HG02943 (cell line): ENCODE measurements at regions not wholly inside any gene's neighbourhood (a gene's known extent, or its start where the extent isn't known, plus 50 kb on each side); places are given as distances from the start of the nearest gene placed in this dataset.
"Not testable (repeated sequence)": the region's sequence is repeated elsewhere in the genome, so short reads cannot be mapped to it uniquely, and the experiment has no call there.

Experiments used
- ATAC-seq: cut with Tn5 transposase; IDR thresholded peaks from one replicate; pipeline ENCODE4 v1.9.1; 2021; ENCODE audit warnings: mild to moderate bottlenecking, low read depth, moderate library complexity; ENCODE audit not compliant: unreplicated experiment

DNA sequence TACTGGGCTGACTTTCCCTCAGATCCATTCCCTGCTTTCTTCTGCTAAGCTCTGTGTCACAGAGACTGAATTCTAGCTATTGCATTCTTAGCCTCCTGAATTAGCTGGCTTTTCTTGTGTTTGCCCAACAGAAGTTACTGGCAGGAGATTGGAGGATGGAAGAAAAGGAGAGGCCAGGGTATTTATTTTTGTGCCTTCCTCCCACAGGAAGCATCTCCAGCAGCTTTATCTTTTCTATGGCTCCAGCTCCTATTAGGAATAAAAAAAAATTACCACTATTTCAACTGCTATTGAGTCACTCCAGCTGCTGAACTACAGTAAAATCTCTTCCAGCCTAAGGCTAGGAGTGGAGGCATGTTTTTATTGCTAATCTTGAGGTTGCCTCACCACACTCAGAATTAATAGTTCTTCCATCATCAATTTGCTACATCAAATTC lies 492.4 kb downstream of the RFPL4B start:
- ATAC-seq: no peak

DNA sequence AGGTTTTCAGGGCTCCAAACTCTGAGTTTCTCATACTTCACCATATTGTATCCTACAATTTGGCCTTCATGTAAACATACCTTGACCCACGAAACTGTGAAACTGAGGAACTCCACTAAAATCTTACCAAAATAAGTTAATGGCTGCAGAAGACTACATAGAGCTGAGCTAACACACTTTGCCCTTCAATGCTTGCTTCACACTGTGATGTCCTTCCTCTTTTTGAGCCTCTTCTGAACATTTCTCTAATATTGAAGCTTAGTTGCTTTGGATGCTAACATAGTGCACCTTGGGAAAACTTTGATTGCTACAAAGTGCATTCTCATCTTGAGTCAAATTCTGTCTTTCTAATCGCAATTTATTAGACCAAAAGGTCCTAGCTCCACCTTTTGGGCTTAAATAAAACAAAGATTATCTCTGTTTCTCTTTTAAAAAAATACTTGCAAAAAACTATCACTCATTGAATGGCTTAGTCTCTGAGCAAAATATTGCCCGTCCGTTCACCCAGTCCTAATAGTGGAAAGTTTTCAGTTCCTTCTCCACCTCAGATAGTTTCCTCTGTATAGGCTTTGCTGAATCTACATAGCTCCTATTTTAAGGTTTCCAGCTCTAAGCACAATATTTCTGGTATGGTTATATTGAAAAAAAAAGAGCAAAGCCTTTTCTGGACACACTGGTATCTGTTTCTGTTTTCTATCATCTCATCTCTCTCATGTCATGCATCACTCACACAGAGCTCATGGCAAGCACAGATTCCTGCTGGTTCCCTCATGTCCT lies 494.6 kb downstream of the RFPL4B start:
- no peak for ATAC-seq

DNA sequence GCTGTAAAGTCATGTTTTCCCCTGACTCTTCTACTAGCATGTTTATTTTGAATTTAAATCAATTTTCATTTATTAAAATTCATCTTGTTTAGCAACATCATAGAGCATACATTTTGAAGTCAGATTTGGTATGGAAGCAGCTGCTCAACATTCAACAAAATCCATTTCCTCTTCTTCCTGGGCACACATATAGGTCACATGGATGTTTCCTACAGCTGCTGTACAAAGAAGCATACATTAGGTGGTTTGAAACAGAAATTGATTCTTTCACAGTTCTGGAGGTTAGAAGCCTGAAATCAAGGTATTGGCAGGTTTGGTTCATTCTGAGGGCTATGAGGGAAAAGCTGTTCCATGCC lies 495.2 kb downstream of the RFPL4B start:
- no peak for ATAC-seq

DNA sequence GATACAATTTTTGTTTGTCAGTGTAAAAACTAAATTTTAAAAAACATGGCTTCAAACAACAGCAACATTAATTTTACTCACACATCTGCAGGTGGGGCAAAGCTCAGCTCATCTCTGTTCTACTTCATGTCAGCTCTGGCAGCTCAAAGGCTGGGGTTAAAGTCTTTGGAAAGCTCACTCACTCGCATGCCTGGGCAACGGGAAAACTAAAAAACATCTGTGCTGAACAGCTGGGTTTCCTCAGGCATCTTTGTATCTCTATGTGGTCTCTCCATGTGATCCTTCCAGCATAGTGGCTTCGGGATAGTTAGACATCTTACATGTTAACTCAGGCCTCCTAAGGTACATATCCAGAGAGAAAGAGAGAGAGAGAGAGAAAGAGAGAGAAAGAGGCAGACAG lies 499.6 kb downstream of the RFPL4B start:
- no peak for ATAC-seq

DNA sequence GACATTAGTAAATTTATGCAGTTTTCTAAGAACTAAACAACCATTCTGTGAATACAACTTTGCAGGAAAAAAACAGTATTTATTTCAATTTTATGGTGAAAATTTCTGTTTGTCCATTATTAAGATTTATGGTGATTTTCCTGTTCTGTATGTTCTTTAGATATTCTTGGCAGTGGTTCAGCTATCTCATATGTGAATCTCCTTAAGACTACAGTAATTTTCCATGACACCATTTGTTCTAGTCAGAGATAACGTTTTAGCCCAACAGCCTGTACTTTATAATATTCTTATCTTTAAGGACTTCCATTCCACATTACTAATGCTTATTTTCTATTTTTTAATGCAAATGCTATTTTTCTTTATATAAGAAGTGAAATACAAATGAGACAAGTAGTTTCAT lies 504.0 kb downstream of the RFPL4B start:
- no peak for ATAC-seq

DNA sequence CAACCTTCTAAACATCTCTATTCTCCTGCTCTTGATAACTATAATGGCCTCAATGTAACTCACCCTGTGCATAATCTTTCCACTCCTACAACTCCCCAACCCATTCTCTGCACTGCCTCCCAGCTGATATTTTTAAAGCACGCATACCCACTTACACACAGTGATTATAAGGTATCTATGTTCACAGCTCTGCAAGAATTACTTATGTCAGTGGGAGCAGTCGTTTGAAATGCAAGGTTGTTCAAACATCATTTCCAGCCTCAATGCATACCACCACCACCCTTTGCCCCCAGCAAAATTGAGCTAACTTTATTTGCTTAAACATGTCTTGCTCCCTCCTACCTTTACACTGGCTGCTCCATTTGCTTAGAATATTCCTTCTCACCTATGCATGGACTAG lies 506.0 kb downstream of the RFPL4B start:
- no peak for ATAC-seq

DNA sequence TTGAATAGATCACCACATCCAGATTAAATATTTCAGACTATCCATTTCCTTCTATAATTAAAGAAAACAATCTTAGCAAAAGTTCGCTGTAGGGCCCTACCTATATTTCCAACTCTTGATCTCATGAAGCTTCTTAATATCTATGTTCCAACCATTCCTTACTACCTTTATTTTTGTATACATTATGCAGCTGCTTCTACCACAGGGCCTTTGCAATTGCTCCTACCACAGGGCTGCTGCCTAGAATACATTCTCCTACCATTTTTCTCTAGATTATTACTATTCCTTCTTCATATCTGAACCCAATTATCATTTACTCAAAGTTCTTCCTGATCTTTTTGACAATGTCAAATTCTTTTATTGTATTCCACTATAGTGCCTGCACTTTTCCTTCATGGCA lies 516.6 kb downstream of the RFPL4B start:
- ATAC-seq: no peak

DNA sequence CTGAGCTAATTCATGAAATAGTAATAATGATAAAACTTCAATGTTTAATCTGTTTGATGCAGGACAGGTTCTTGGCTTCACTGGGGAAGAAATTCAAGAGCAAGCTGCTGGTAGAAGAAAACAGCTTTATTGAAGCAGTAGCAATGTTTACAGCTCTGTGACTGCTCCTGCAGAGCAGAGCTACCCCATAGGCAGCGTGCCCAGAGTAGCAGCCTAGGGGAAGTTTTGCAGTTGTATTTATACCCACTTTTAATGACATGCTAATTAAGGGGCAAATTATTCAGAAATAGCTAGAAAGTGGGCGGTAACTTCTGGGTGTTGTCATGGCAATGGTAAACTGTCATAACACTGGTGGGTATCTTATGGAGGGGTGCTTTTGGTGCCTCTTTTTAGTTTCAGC lies 518.0 kb downstream of the RFPL4B start:
- ATAC-seq: no peak

DNA sequence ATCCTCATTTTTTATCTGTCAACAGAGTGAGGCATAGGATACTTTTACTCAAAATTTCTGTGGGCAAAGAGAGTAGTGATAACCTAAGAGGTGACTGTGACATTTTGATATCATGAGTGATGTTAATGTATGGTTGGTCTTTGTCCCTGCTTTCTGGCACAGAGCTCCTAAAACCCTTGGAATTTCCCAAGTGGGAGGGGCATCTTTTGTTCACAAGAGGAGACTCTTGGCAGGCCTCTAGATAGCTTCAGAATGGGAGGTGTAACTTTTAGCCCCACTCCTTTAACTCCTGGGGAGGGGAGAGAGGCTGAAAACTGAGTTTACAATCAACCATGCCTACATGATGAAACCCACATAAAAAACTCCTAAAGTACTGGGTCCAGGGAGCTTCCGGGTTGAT lies 527.8 kb downstream of the RFPL4B start:
- ATAC-seq: no peak

DNA sequence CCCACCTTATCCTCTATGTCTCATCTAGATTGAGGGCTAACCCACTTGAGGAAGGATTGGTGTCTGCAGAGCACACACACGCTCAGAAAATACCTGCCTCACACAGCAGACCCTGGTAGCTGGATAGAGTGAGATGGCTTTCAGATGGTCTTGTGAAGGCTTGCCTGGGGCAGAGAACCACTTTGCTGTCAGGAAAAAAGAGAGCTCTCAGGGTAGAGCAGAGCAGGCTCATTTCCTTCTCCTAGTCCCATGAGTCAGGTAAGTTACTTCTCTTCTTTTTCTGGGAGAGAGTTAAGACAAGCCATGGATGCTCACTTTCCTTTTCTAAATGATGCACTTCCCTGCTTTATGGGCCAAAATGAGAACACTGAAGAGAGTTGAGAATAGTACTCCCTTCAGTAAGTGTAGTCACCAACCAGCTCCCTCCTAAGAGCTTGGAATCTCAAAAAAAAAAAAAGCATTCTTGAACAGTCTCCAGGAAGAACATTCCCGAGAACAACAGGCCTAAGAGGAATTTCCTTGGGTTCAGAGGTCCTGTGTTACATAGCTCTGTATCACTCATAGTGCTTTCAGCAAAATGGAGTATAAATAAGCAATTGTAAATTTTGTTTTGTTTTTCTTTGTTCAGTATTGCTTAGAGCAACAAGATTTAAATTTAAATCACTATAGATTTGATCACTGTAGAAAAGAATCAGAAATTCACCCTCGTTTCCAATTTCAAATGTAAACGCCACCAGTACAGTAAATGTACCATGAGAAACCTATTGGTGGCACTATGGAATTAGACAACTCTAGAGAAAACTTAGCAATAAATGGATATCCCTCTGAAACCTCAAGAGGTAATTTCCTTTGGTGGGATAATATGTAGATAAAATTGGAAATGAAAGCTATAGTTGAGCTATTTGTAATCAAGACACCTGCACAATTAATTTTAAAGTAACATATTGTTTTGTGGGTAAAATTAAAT lies 530.3 kb downstream of the RFPL4B start:
- no peak for ATAC-seq

DNA sequence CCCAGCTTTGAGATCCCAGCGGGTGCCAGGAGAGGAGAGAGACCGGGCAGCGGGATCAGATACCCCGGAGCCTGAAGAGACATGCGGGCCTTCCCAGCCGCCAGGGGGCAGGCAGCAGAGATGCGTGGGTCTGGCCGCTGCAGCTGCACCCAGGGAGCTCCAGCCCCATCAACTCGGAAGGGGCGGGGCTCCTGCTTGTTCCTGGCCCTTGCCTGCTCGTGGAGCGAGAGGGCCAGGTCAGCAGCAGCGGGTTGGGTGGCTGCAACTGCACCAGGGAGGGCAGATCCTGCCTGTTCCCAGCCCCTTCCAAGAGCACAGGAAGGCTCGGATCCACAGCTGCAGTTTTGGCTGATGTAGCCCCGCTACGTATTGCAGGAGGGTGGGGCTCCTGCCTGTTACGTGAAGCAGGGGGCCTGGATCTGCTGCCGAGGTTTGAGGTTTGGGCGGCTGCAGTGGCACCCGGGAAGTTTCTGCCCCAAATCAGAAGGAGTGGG lies 532.8 kb downstream of the RFPL4B start:
- no peak for ATAC-seq

DNA sequence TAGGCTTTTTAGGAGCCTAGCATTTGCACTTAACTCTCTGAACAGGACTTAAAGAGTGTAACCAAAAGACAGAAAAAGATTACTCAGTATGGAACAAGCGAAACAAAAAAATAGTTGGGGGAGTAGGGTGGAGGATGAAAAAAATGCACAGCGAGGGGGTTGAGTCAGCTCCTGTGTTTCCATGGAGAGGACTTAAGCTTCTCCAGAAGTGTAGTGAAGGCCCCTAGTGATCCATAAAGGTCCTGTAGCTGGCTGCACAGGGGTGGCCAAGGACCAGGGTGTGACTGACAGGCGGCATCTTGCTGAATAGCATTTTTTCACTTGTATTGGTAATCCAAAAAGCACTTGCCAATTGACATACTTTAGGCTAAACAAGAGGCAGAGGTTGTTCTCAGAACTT lies 533.9 kb downstream of the RFPL4B start:
- ATAC-seq: no peak

DNA sequence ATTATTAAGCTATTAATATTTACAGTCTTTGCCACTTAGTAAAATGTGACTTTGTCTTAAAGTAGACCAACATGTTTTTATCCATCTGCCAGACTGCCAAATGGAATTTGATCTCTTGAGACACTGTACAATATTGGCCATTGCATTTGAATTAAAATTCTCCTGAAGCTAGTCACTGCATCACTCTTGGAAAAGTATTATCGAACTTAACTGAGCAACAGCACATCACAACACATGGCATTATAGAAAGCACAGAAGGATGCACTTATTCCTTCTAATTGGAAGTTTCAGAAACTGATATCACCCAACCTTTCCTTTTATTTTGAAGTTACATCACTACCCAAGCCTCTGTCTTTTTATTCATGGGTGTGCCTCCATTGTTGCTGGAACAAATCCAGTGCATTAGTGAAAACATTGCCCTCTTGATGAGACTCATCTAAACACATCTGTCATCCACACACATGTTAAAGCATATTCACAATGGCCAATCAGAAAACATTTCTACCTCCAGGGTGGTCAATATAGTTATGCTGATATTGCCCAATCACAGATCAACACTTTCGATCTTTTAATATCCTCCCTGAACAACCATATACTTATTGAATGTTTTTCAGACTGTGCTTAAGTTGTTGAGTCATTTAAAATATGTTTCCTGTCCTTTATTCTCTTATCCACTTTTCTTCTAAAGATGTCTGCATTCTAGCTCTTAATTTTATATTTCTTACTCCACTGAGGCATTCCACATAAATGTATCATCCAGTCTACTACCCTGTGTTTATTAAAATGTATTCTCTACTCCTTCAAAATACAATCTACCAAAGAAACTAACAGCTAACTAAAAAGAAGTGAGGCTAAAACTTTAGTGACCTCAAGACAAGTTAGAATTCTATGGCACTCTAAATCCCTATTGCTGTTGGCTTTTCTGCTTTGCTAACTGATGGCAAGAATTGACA lies 535.0 kb downstream of the RFPL4B start:
- no peak for ATAC-seq

DNA sequence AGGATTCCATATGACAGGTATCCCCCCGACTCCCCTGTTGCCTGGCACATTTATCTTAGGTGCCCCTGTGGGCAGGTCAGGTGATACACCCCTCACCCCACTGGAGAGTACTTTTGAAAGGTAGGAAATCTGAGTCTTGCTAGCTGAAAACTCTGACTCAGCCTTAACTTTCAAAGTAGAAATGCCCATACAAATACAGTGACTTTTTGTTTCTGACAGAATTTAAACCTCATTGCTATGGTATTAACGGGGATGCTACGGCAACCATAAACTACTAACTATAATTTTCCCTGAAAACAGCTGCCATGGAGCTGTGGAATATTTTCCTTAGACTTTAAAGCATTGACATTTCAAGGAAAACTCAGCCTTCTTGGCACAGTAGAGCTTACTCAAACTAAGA lies 536.0 kb downstream of the RFPL4B start:
- ATAC-seq: no peak

DNA sequence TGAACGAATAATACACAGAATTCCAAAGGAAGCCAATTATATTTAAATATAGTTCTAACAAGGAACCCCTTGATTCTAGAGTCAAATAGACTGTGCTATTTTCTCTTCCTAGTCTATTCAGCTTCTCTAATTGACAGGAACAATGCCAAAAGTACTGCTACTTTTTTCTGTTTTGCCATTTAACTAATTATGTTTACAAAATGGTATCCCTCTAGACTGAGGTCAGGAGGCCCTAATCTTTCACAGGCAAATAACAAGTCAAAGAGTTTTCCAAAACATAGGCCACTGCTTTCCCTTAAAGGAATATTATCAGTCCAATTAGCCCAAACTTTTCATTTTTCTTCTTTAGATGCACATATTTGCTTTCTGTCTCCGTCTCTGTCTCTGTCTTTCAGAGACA lies 539.3 kb downstream of the RFPL4B start:
- no peak for ATAC-seq

DNA sequence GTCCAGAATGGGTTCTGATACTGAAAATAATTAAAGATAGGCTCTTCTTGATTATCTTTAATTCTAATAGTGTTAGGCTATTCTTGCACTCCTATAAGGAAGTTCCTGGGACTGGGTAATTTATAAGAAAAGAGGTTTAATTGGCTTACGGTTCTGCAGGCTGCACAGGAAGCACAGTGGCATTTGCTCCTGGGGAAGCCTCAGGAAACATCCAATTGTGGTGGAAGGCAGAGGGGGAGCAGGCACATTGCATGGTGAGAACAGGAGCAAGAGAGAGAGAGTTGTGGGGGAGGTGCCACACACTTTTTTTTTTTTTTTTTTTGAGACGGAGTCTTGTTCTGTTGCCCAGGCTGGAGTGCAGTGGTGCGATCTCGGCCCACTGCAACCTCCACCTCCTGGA lies 540.3 kb downstream of the RFPL4B start:
- ATAC-seq: not testable (repeated sequence)

DNA sequence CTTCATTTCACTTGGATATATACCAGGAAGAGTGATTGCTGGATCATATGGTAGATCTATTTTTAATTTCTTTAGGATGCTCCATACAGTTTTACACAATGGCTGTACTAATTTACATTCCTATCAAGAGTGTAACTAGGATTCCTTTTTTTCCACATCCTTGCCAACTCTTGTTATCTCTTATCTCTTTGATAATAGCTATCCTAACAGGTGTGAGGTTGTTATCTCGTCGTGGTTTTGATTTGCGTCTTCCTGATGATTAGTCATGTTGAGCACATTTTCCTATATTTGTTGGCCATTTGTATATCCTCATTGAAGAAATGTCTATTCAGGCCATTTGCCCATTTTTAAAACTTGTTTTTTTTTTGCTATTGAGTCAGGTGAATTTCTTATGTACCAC lies 552.4 kb downstream of the RFPL4B start:
- ATAC-seq: no peak

DNA sequence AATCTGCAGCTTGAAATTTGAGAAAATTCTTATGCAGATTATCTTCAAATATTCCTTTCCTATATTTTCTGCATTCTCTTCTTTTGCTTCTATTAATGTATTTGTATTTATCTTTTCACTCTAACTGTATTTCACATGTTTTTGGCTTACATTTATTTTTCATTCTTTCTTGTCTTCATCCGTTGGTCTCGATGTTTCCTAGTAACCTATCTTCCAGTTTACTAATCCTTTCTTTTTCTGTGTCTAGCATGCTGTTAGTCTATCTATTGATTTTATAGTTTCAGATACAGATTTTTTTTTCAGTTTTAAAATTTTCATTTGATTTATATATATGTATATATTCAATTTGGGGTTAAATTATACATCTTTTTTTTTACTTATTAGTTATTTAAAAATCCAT lies 556.2 kb downstream of the RFPL4B start:
- ATAC-seq: no peak

DNA sequence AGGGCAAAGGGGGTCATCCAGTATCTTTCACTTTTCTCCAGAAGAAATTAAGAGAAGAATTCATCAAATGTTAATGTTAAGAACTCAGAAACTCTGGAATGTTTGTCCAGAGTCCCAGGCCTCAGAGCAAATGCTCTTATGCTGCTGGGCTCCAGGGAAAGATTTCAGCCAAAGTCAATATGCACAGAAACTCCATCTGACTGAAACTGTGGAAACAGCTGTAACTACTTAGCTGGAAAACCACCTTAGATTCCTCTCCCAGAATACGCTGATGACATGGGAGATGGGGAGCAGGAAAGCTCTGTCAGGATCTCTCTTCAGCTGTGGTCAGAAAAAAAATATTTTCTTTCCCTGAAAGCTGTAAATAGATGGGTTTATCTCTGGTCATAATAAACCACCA lies 559.6 kb downstream of the RFPL4B start:
- ATAC-seq: no peak

DNA sequence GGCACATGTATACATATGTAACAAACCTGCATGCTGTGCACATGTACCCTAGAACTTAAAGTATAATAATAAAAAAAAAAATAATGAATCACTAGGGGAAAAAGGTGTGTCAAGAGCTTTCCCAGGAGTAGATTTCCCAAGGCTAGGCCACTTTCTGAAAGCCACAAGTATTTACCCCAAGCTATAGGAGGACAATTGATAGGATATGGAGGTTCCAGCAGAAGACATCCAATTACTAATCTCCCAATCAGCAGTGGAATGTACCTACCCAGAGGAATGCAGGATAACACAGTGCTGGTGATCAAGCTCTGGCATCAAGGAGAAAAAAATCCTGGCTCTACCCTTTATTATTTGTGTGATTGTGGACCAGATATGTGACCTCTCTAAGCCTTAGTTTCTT lies 562.7 kb downstream of the RFPL4B start:
- ATAC-seq: no peak
